Stimulated activated CD8-positive, alpha-beta memory T cell treated with anti-CD3 and anti-CD28 coated beads, Interleukin-15, amount 100 ng/mL, for 1 hour (primary cell): ENCODE measurements at regions not wholly inside any gene's neighbourhood (a gene's known extent, or its start where the extent isn't known, plus 50 kb on each side); places are given as distances from the start of the nearest gene placed in this dataset.
"Not testable (repeated sequence)": the region's sequence is repeated elsewhere in the genome, so short reads cannot be mapped to it uniquely, and the experiment has no call there.

ENCODE experiments used
- DNase-seq: peaks from one replicate; pipeline ENCODE4 v3.0.0-alpha.2; 2020; ENCODE audit warnings: low read depth

DNA sequence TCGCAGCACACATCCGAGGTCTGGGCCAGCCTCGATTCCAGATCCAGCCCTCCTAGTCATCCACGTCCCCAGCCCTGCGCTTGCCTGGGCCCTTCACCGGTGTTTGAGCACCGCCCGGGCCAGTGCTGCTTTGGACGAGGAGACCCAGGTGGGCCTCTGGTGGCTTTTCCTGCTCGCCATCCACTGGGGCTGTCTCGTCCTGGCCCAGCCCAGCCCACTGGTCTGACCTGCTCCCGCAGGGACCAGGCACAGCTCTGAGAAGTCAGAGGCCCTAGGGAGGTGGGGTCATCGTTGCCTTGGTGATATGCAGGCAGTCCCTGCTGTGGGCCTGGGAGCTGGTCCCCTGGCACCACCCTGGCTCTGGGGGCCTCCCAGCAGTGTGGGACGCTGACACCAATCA lies 200.8 kb downstream of the USP22 start:
- not testable (repeated sequence) for DNase-seq

DNA sequence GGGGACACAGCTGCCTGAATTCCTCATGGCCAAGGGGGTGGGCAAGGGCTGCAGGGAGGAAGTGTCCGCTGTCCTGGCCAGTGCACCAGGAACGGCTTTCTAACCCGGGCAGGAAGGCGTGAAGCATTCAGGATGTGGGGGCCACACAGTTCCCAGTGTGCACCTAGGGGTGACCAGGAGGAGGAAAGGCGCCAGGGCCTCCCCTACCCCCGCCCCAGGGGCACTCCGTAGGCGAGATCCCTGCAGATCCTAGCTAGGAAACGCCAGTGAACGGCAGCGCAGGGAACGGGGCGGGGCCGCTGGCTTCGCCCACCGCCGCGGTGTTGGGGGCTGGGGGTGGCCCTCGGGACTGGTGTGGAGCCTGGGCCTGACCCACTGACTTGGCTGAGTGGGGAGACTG lies 199.6 kb downstream of the USP22 start:
- DNase-seq = not testable (repeated sequence)

DNA sequence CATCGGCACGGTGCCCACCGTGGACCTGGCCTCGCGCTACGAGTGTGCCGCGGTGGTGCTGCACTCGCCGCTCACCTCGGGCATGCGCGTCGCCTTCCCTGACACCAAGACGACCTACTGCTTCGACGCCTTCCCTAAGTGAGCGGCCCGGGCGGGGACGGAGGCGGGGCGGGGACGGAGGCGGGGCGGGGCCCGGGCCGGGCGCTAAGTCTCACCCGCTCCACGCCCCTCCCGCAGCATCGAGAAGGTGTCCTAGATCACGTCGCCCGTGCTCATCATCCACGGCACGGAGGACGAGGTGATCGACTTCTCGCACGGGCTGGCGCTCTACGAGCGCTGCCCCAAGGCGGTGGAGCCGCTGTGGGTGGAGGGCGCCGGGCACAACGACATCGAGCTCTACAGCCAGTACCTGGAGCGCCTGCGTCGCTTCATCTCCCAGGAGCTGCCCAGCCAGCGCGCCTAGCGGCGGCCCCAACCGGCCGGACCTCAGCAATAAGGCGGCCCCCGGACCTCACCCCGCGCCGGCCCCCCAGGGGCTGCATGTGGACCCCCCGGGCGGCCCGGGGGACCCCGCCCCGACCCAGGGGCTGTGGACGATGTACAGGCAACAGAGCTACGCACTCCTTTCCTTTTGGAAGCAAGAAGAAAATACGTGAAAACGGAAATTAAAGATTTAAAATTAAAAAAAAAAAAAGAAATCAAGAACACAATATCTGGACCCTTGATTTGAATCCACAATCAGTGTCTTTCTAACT lies 198.8 kb downstream of the USP22 start:
- peak; percentile 15 for DNase-seq

DNA sequence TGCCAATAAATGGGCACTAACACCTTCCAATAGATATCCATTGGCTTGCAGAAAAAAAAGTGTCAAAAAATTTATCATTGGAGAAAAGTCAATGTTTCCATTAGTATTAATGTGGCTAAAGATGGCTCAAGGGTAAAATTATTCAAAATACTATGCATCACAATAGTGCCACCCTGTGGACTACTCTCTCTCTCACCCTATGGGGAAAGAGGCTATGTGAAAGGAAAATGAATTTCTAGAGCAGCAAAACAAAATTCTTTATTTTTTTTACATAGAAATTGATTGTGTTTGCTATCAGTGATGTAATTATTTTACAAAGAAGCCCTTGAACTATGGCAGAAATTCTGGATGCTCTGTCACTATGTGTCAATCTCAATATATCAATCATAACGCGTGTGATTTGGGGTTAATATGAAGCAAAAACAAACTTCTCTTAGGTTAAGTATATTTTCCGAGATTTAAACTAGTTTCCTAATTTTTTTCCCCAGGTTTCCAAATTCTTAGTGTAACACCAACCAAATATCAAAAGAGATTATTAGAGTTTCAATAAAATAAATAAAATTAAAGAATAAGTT lies 193.9 kb downstream of the USP22 start:
- not testable (repeated sequence) for DNase-seq

DNA sequence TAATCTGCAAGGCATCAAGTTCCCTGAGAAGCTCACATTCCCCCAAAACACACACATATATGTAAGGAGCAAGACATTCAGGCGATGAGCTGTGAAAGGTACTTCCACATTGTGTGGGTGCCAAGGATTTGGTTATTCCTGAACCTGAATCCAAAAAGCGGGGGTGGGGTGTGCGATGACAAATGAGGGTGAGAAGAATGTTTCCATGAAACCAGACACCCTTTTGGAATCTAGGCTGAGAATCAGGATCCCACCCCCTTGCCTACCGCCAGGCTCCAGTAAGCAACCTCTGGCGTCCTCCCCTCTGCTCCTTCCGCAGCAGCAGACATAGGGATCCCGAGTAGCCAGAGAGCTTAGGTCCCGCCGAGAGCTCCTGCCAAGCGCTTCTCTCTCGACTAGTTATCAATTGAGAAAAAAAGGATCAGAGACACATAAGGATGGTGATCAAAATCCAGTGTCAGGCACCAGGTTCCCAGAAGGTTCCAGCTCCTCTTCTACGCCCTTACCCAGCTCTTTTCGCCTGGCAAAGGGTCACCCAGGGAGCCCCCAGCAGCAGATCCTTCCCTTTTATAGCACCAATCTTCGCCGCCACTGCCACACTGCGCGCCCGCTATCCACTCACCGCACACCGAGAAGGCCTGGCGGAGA lies 191.1 kb downstream of the USP22 start:
- not testable (repeated sequence) for DNase-seq

DNA sequence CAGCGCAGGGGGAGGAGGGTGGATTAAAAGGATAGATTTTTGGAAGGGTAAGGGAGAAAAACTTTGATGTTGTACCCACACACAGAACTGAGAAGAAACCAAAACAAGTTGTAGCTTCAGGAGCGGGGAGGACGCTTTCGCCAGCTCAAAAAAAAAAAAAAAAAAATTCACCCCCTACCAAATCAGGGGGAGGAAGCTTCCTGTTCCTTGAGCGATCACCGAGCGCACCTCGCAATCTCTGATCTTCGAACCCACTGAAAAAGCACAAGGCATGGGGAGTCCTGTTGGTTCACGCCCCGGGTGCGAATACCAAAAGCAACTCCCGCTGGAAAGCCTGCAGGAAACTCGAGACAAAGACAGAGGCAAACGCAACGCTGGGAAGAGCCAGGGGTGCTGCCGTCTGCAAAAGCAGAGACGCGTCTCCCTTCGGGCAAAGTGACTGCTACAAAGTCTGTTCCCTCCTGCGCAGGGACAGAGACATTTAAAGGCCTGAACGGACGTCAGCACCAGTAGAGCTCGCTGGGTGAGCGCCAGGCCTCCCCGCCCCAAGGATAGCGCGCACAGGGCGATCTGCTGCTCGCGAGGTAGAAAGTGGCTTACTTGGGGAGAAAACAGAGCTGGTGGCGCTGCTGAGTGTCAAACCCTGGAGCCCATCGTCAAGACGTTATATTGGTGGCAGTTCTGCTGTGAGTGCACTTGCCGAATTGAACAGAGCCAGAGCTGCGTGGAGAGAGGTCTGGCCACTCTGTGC lies 190.4 kb downstream of the USP22 start:
- no peak for DNase-seq

DNA sequence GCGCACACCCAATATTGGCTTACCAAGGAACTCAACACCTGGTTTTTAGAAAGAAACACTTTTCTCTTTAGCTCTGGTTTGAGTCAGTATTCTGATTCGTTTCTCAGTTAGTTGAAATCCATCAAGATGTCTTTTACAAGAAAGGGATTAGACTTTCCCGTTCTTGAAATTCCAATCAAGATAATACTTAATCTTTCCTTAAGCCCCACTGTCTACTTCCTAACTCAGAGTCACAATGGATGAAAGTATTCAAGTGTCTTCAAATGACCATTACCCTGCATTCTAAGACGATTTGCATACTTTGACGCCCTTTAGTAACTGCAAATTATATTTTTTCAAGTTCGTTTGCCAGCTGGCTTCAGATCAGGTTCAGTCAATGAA lies 189.8 kb downstream of the USP22 start:
- no peak for DNase-seq

DNA sequence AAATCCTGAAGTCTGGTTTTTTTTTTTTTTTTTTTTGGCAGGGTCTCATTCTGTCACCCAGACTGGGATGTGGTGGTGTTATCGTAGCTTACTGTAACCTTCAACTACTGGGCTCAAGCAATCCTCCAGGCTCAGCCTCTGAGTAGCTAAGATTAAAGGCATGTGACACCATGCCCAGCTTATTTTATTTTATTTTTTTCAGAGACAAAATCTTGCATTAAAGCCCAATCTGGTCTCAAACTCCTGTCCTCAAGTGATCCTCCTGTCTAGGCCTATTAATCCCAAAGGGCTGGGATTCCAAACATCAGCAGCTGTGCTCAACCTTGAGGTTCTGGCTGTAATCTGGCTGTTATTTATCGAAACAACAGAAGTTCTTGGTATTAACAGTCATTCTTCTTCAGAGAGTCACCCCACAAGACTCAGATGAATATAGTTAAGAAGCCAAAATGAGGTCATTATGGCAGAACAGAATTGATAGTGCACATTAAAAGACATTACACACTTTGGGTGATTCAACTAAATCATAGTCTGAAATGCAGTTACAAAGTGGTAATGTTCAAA lies 186.8 kb downstream of the USP22 start:
- DNase-seq = not testable (repeated sequence)

DNA sequence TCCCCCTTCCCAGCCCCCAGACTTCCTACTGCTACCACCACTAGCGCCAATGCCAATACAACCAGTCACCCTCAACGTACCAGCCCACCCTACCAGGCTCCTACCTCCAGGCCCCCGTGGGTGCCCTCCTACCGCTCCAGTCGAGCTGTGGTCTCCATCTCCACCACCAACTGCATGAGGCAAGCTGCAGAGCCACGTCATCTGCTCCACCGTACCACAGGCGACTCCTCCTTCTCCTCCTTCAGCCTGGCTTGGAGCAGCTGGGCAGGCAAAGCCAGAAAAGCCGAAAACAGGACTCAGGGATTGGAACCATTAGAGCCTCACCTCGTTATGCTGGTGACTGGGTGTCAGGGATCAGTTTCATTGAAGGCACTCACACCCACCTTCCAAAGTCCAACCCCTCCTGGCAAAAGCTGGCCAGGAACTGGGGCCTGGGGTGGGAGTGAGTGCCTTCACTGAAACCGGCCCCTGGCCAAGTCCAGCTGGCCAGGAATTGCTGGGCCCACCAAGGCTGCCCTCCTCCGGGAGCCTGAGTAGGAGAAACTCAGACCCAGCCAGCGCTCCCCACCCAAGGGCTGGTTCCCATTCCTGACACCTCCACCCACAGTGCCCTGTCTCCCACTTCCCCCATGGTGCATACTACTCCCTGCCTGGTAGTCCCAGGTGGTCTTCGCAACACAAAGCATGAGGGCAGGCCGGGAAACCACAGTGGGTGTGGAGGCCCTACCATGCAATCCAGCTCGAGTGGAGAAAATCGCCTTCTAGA lies 176.2 kb downstream of the USP22 start:
- not testable (repeated sequence) for DNase-seq

DNA sequence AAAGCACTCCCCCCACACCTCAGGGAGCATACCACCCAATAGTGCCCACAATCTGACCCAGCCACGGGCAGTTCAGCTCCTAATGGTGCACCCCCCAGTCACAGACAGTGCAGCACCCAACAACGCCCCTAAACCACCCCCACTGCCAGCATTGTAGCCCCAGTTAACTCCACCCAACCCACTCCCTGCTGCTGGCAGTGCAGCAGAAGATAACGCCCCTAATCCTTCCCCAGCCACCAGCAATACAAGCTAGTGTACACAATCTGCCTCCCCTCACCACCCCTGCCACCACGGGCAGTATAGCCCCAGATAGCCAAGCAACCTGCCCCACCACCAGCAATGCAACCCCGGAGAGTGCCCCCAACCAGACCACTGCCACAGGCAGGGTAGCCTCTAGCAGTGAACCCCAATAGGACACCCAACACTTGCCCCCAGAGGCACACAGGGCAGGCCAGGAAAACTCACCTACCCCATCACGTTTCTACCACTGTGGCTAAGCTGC lies 175.3 kb downstream of the USP22 start:
- DNase-seq = not testable (repeated sequence)

DNA sequence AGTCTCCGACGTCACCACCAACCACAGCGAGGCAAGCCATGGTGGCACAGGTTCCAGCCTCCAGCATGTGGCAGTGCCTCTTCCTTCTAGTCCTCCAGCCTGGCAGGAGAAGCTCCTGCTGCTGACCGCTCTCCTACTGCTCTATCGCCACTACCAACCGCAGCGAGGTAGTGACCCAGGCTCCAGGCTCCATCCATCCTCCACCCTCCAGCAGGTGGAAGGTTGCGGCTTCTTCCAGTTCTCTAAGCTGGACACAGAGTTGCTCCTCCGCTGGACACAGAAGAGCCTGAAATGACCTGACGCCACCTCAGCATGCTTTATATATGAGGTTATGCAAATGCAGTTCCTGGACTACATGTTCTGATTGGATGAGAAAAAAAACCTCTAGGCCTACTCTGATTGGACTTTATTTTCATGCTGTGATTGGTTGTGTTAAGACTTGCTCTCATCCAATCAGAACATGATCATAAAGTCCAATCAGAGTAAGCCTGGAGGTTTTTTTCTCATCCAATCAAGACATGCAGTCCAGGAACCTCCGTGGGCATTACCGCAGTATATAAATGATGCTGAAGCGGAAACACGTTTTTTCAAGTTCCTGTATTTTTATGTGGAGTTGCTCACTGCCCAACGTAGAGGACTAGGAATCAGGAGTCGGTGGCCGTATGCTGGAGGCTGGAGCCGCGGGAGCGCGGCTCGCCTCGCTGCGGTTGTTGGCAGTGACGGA lies 174.7 kb downstream of the USP22 start:
- not testable (repeated sequence) for DNase-seq

DNA sequence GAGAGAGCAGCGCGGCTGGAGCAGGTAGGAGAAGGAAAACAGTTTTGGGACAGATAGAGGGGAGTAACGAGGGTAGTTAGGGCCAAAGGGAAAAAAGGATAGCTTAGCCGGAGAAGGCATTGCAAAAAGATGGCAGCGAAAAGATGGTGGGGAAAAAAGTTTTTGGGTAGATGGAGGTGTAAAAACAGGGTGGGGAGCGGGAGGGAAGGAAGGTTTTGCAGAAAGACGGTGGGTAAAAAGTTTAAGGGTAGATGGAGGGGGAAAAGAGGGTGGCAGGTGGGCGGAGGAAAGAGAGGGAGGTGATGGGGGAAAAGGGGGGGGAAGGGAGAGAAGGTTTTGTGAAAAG lies 174.2 kb downstream of the USP22 start:
- not testable (repeated sequence) for DNase-seq

DNA sequence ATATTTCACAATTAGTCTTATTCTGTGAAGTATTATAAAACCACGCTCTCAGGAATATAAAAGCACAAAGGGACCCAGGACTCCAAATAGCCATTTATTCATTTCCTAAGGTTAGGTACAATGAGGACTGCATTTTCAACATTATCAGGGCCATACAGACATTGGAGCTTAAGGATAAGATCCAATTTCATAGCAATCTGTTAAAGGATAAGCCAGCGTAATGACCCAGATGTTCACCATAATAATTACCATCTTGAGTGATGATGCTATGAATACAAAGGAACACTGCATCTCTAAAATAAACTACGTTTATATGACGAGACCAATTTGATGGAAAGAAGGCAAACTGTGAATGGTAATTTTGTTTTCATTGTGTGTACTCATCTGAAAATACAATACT lies 169.6 kb downstream of the USP22 start:
- DNase-seq = not testable (repeated sequence)

DNA sequence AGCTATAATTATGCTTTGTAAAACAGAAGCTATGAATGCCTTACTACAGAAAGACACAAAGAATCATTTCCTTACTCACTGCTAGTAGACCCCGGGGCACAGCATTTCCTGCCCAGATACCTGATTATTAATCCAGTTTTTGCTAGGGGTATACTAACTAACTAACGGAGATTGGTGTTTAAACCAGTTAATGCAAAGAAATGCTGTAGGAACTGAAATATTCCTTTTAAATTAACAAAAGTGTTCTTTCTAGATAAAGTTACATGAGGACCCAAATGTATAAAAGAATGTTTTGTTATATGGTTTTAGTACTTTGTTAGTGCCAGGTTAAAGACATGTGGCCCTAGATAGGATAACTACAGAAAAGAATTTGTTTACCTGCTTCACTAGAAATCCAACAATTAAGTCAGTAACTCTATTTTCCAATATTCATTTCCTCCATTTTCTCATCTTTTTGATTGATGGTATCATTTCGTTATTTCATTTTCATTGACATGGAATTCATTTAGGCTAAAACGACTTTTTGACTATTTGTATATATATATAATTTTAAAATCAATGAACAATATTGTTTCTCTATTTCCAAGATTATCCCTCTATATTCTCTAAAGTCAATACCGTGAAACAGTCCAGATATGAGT lies 169.0 kb downstream of the USP22 start:
- DNase-seq = not testable (repeated sequence)

DNA sequence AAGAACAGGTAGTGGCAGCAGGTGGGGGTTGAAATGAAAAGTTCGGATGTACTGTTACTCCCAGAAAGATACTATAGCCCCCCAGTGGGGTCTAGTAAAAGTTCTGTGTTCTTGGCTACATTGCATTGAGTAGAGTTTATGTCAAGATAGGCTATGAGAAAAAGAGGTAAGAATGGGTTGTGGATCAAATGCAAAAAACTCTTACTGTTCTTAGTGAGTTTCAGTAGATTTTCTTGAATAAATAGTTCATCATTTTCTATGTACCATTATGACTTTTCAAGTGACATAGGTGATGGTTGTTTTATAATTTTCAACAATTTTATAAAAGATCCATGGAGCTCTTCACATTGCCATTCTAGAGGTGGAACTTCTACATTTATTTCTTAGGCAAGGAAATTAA lies 165.4 kb downstream of the USP22 start:
- not testable (repeated sequence) for DNase-seq

DNA sequence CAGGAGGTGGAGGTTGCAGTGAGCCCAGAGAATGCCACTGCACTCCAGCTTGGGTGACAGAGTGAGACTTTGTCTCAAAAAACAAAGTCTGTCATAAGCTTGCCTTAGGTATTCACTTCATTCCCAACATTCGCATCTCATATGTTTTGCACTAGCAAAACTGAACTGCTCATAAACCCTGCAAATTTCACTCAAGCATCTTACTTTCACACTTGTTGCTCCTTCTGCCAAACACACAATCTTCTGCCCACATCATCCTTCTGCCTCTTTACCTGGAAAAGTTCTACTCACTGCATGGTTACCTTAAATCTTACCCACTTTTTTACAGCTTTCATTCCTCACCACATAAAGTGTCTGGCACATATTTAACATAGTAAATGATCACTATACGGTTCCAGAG lies 152.5 kb downstream of the USP22 start:
- DNase-seq = no peak

DNA sequence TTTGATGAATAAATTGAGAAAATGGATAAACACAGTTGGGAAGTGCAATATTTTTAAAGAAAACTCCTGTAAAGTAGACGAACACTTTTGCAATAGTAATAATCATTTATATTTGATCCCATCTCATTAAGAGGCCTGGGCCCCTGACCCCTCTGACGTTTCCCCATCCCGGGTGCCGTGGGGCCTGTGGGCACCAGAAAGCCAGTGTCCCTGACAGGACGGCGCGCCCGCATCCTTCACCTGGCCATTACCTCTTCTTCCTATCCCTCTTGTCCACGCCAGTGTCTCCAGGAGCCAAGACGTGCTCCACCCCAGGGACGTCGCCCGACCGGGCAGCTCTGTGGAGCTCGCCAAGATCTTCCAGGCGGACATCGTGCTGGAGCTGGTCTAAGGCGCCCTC lies 147.4 kb downstream of the USP22 start:
- DNase-seq = not testable (repeated sequence)

DNA sequence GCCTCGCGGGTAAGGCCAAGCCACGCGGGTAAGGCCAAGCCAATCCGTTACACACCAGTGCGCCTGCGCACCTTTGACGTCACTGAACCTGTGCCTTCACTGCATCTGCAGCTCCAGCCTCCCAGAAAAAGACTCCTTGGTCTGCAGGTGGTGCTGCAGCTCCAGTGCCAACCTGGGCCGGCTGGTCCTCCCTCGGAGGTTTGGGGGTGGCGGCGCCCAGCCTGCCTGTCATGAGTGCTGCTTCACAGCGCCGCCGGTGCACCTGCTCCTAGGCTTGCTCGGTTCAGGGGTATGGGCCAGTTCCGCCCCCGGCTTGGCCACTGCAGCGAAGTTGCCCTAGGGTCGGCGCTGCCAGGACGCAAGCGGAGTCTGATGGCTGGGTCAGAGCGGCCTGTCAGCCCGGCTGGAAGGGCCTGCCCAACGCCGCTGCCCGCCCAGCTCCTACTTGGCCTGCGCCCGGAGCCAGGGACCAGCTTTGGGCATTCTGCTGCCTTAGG lies 146.6 kb downstream of the USP22 start:
- no peak for DNase-seq

DNA sequence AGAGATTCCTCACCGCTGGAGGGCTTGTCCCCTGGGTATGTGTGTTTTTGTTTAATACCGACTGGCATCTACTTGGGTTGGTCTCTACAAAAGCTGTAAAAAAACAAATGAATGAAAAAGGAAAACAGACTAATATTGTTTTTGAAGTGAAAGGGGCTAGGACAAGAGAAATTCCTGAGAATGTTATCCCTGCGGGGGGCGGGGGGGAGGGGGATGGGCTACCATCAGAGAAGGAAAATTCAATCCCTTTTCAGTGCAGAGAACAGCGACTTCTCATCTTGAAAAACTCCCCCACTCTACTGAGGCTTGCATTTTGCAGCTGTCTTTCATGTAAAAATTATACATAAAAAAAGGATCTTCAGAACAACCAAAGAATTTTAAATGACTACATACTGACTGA lies 144.1 kb downstream of the USP22 start:
- not testable (repeated sequence) for DNase-seq

DNA sequence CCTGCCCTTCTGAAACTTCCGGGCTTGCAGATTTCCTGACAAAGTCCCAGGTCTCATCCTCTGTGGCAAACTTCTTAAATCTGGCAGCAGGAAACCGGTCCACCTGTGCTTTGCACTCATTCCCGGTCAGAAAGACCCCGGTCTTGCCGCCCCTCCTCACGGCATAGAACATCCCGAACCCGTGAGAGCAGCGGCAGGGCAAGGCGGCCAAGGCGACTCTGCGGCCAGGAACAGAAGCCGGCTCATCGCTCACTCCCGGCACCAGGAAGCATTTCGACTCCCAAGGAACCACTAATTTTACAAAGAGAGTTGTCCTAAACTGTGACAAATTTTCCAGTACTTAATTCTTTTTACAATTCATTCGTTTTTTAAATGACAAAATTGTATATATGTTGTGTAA lies 140.3 kb downstream of the USP22 start:
- DNase-seq = not testable (repeated sequence)
